ENCODE measurements at regions not wholly inside any gene's neighbourhood (a gene's known extent, or its start where the extent isn't known, plus 50 kb on each side); places are given as distances from the start of the nearest gene placed in this dataset.

GRCh38 chr9:80789831-80790230 is 899.5 kb downstream of the TLE1 start:
- H3K27ac Mint-ChIP-seq (ENCODE audit: unreplicated experiment): no peak overlapping the region
- no peak overlapping the region for H3K4me3 Mint-ChIP-seq (ENCODE audit: unreplicated experiment)
- H3K27me3 Mint-ChIP-seq (ENCODE audit: low read depth): no peaks in the 10 kb centered on the region
- H3K9me3 Mint-ChIP-seq (ENCODE audit: low read depth): peaks cover 6% of the 10 kb centered on the region
- no peak for TF ChIP-seq CTCF (IDR thresholded peaks at IDR 0.05)
- no peak for DNase-seq (ENCODE audit: low spot score)
- no peaks in the 10 kb centered on the region for H3K36me3 Mint-ChIP-seq (ENCODE audit: low read depth)
- peaks cover 7% of the 10 kb centered on the region for H3K4me1 Mint-ChIP-seq (ENCODE audit: low read depth)

GRCh38 chr9:80787636-80788035 is 901.7 kb downstream of the TLE1 start:
- no peaks in the 10 kb centered on the region for H3K36me3 Mint-ChIP-seq (ENCODE audit: low read depth)

GRCh38 chr9:80784647-80785046 is 904.7 kb downstream of the TLE1 start:
- Mint-ChIP-seq H3K27ac (ENCODE audit: unreplicated experiment) (no peak overlapping the region), H3K4me3 (ENCODE audit: unreplicated experiment) (no peak overlapping the region), H3K36me3 (ENCODE audit: low read depth) (peaks cover 2% of the 10 kb centered on the region), H3K4me1 (ENCODE audit: low read depth) (no peaks in the 10 kb centered on the region), H3K27me3 (ENCODE audit: low read depth) (no peaks in the 10 kb centered on the region), H3K9me3 (ENCODE audit: low read depth) (peaks cover 9% of the 10 kb centered on the region)
- no peak for TF ChIP-seq CTCF (IDR thresholded peaks at IDR 0.05)
- no peak for DNase-seq (ENCODE audit: low spot score)

More at GRCh38 chr9:80787636-80788035, 901.7 kb downstream of the TLE1 start:
- no peak for TF ChIP-seq CTCF (IDR thresholded peaks at IDR 0.05)
- Mint-ChIP-seq H3K4me3 (ENCODE audit: unreplicated experiment) (no peak overlapping the region), H3K27me3 (ENCODE audit: low read depth) (no peaks in the 10 kb centered on the region), H3K9me3 (ENCODE audit: low read depth) (peaks cover 6% of the 10 kb centered on the region), H3K27ac (ENCODE audit: unreplicated experiment) (no peak overlapping the region), H3K4me1 (ENCODE audit: low read depth) (peaks cover 7% of the 10 kb centered on the region)
- DNase-seq (ENCODE audit: low spot score): no peak

GRCh38 chr9:80775971-80776370 is 913.4 kb downstream of the TLE1 start:
- TF ChIP-seq CTCF (IDR thresholded peaks at IDR 0.05): no peak
- DNase-seq (ENCODE audit: low spot score): no peak
- Mint-ChIP-seq H3K9me3 (ENCODE audit: low read depth) (no peaks in the 10 kb centered on the region), H3K36me3 (ENCODE audit: low read depth) (no peaks in the 10 kb centered on the region), H3K4me3 (ENCODE audit: unreplicated experiment) (no peak overlapping the region), H3K4me1 (ENCODE audit: low read depth) (peaks cover 4% of the 10 kb centered on the region), H3K27me3 (ENCODE audit: low read depth) (no peaks in the 10 kb centered on the region), H3K27ac (ENCODE audit: unreplicated experiment) (no peak overlapping the region)

- Mint-ChIP-seq H3K4me3 (ENCODE audit: unreplicated experiment) (no peak overlapping the region), H3K27me3 (ENCODE audit: low read depth) (no peaks in the 10 kb centered on the region), H3K36me3 (ENCODE audit: low read depth) (no peaks in the 10 kb centered on the region), H3K4me1 (ENCODE audit: low read depth) (peaks cover 4% of the 10 kb centered on the region), H3K9me3 (ENCODE audit: low read depth) (no peaks in the 10 kb centered on the region), H3K27ac (ENCODE audit: unreplicated experiment) (no peak overlapping the region)
- no peak for DNase-seq (ENCODE audit: low spot score)
- TF ChIP-seq CTCF (IDR thresholded peaks at IDR 0.05): no peak
Measured at GRCh38 chr9:80775530-80775929, 913.8 kb downstream of the TLE1 start.

Measured in chondrocyte (in vitro differentiated cells).